GM12874 (cell line): ENCODE measurements at regions not wholly inside any gene's neighbourhood (a gene's known extent, or its start where the extent isn't known, plus 50 kb on each side); places are given as distances from the start of the nearest gene placed in this dataset.

Experiments used
- CTCF ChIP-seq: IDR thresholded peaks from 2 replicates; pipeline ENCODE4 v1.5.1; 2011; ENCODE audit warnings: low read depth, mild to moderate bottlenecking, control low read depth, low read length, moderate library complexity; ENCODE audit not compliant: insufficient read depth

GRCh38 chr2:234302664-234302991, 194.3 kb downstream of the ARL4C start:
- TF ChIP-seq CTCF = no peak

GRCh38 chr2:234300932-234301823, 195.7 kb downstream of the ARL4C start:
- no peak for TF ChIP-seq CTCF

- TF ChIP-seq CTCF = no peak
Measured at GRCh38 chr2:234300391-234300925, 196.4 kb downstream of the ARL4C start.

- TF ChIP-seq CTCF = no peak
Measured at GRCh38 chr2:234298918-234299317, 198.0 kb downstream of the ARL4C start.

- TF ChIP-seq CTCF = no peak
Measured at GRCh38 chr2:234296991-234297390, 199.9 kb downstream of the ARL4C start.

GRCh38 chr2:234293973-234294372, 202.9 kb downstream of the ARL4C start:
- no peak for TF ChIP-seq CTCF

GRCh38 chr2:234292962-234293243, 204.0 kb downstream of the ARL4C start:
- no peak for TF ChIP-seq CTCF
